ENCODE measurements at regions not wholly inside any gene's neighbourhood (a gene's known extent, or its start where the extent isn't known, plus 50 kb on each side); places are given as distances from the start of the nearest gene placed in this dataset.
A peak's percentile ranks its signal among the peaks of the same experiment; 100 is the strongest.

- no peak overlapping the region for H3K4me3 Mint-ChIP-seq
- no peaks in the 10 kb centered on the region for H3K9me3 Mint-ChIP-seq
- no peaks in the 10 kb centered on the region for H3K36me3 Mint-ChIP-seq
- ATAC-seq: no peak
- H3K4me1 Mint-ChIP-seq: no peaks in the 10 kb centered on the region
- peaks cover 5% of the 10 kb centered on the region for H3K27me3 Mint-ChIP-seq
- no peak overlapping the region for H3K27ac Mint-ChIP-seq
These were observed 304.2 kb downstream of the CYP26B1 start for GRCh38 chr2:71843391-71843850.

- H3K36me3 Mint-ChIP-seq: no peaks in the 10 kb centered on the region
These were observed 304.9 kb downstream of the CYP26B1 start for GRCh38 chr2:71842744-71843143.

GRCh38 chr2:71839826-71840225 lies 307.8 kb downstream of the CYP26B1 start:
- no peaks in the 10 kb centered on the region for H3K36me3 Mint-ChIP-seq
- H3K4me1 Mint-ChIP-seq: no peaks in the 10 kb centered on the region
- H3K9me3 Mint-ChIP-seq: no peaks in the 10 kb centered on the region
- H3K4me3 Mint-ChIP-seq: no peak overlapping the region
- no peaks in the 10 kb centered on the region for H3K27me3 Mint-ChIP-seq
- no peak overlapping the region for H3K27ac Mint-ChIP-seq
- ATAC-seq: no peak

More at GRCh38 chr2:71842744-71843143, 304.9 kb downstream of the CYP26B1 start:
- no peaks in the 10 kb centered on the region for H3K9me3 Mint-ChIP-seq
- H3K4me1 Mint-ChIP-seq: no peaks in the 10 kb centered on the region
- H3K27me3 Mint-ChIP-seq: no peaks in the 10 kb centered on the region
- ATAC-seq: peak; percentile 42
- no peak overlapping the region for H3K4me3 Mint-ChIP-seq
- H3K27ac Mint-ChIP-seq: no peak overlapping the region

GRCh38 chr2:71834796-71835195 lies 312.9 kb downstream of the CYP26B1 start:
- no peaks in the 10 kb centered on the region for H3K36me3 Mint-ChIP-seq
- no peaks in the 10 kb centered on the region for H3K4me1 Mint-ChIP-seq
- H3K9me3 Mint-ChIP-seq: no peaks in the 10 kb centered on the region
- H3K4me3 Mint-ChIP-seq: no peak overlapping the region
- no peak for ATAC-seq
- no peak overlapping the region for H3K27ac Mint-ChIP-seq
- H3K27me3 Mint-ChIP-seq: peaks cover 9% of the 10 kb centered on the region

- no peak for ATAC-seq
- no peaks in the 10 kb centered on the region for H3K4me1 Mint-ChIP-seq
- no peaks in the 10 kb centered on the region for H3K9me3 Mint-ChIP-seq
- peaks cover 9% of the 10 kb centered on the region for H3K27me3 Mint-ChIP-seq
- no peak overlapping the region for H3K4me3 Mint-ChIP-seq
- no peak overlapping the region for H3K27ac Mint-ChIP-seq
- no peaks in the 10 kb centered on the region for H3K36me3 Mint-ChIP-seq
These were observed 313.7 kb downstream of the CYP26B1 start for GRCh38 chr2:71833855-71834560.

GRCh38 chr2:71833272-71833671 lies 314.4 kb downstream of the CYP26B1 start:
- no peaks in the 10 kb centered on the region for H3K9me3 Mint-ChIP-seq
- H3K4me1 Mint-ChIP-seq: no peaks in the 10 kb centered on the region
- H3K27ac Mint-ChIP-seq: no peak overlapping the region
- H3K27me3 Mint-ChIP-seq: peaks cover 9% of the 10 kb centered on the region
- no peaks in the 10 kb centered on the region for H3K36me3 Mint-ChIP-seq
- ATAC-seq: no peak
- H3K4me3 Mint-ChIP-seq: no peak overlapping the region

GRCh38 chr2:71832844-71833243 lies 314.8 kb downstream of the CYP26B1 start:
- Mint-ChIP-seq H3K4me3 (no peak overlapping the region), H3K4me1 (no peaks in the 10 kb centered on the region), H3K9me3 (no peaks in the 10 kb centered on the region), H3K27me3 (peaks cover 9% of the 10 kb centered on the region), H3K27ac (no peak overlapping the region), H3K36me3 (no peaks in the 10 kb centered on the region)
- no peak for ATAC-seq

- H3K4me1 Mint-ChIP-seq: no peaks in the 10 kb centered on the region
These were observed 315.3 kb downstream of the CYP26B1 start for GRCh38 chr2:71832388-71832787.

GRCh38 chr2:71831193-71831577 lies 316.5 kb downstream of the CYP26B1 start:
- Mint-ChIP-seq H3K4me1 (no peaks in the 10 kb centered on the region), H3K27me3 (peaks cover 9% of the 10 kb centered on the region), H3K4me3 (no peak overlapping the region), H3K9me3 (no peaks in the 10 kb centered on the region), H3K36me3 (no peaks in the 10 kb centered on the region), H3K27ac (no peak overlapping the region)
- peak; percentile 17 for ATAC-seq

More at GRCh38 chr2:71832388-71832787, 315.3 kb downstream of the CYP26B1 start:
- H3K27ac Mint-ChIP-seq: no peak overlapping the region
- peaks cover 9% of the 10 kb centered on the region for H3K27me3 Mint-ChIP-seq
- H3K36me3 Mint-ChIP-seq: no peaks in the 10 kb centered on the region
- no peak for ATAC-seq
- H3K9me3 Mint-ChIP-seq: no peaks in the 10 kb centered on the region
- H3K4me3 Mint-ChIP-seq: no peak overlapping the region

GRCh38 chr2:71830497-71831192 lies 317.0 kb downstream of the CYP26B1 start:
- no peak overlapping the region for H3K27ac Mint-ChIP-seq
- no peaks in the 10 kb centered on the region for H3K36me3 Mint-ChIP-seq
- H3K9me3 Mint-ChIP-seq: no peaks in the 10 kb centered on the region
- H3K4me1 Mint-ChIP-seq: no peaks in the 10 kb centered on the region
- no peak overlapping the region for H3K4me3 Mint-ChIP-seq
- no peak for ATAC-seq
- H3K27me3 Mint-ChIP-seq: peaks cover 9% of the 10 kb centered on the region

GRCh38 chr2:71829008-71829407 lies 318.7 kb downstream of the CYP26B1 start:
- Mint-ChIP-seq H3K4me1 (no peaks in the 10 kb centered on the region), H3K27ac (no peak overlapping the region), H3K9me3 (peaks cover 3% of the 10 kb centered on the region), H3K36me3 (no peaks in the 10 kb centered on the region), H3K4me3 (no peak overlapping the region), H3K27me3 (peaks cover 9% of the 10 kb centered on the region)
- no peak for ATAC-seq

- no peak overlapping the region for H3K27ac Mint-ChIP-seq
- no peaks in the 10 kb centered on the region for H3K4me1 Mint-ChIP-seq
- H3K36me3 Mint-ChIP-seq: no peaks in the 10 kb centered on the region
- peaks cover 3% of the 10 kb centered on the region for H3K9me3 Mint-ChIP-seq
- no peak for ATAC-seq
- peaks cover 9% of the 10 kb centered on the region for H3K27me3 Mint-ChIP-seq
- H3K4me3 Mint-ChIP-seq: no peak overlapping the region
These were observed 319.7 kb downstream of the CYP26B1 start for GRCh38 chr2:71827973-71828372.

GRCh38 chr2:71827524-71827901 lies 320.1 kb downstream of the CYP26B1 start:
- no peak for ATAC-seq
- no peak overlapping the region for H3K4me3 Mint-ChIP-seq
- H3K36me3 Mint-ChIP-seq: no peaks in the 10 kb centered on the region
- H3K4me1 Mint-ChIP-seq: no peaks in the 10 kb centered on the region
- peaks cover 3% of the 10 kb centered on the region for H3K9me3 Mint-ChIP-seq
- peaks cover 9% of the 10 kb centered on the region for H3K27me3 Mint-ChIP-seq
- no peak overlapping the region for H3K27ac Mint-ChIP-seq

- no peak overlapping the region for H3K4me3 Mint-ChIP-seq
- H3K9me3 Mint-ChIP-seq: peaks cover 3% of the 10 kb centered on the region
- no peak overlapping the region for H3K27ac Mint-ChIP-seq
- H3K27me3 Mint-ChIP-seq: peaks cover 9% of the 10 kb centered on the region
- no peaks in the 10 kb centered on the region for H3K36me3 Mint-ChIP-seq
- ATAC-seq: no peak
- no peaks in the 10 kb centered on the region for H3K4me1 Mint-ChIP-seq
These were observed 320.7 kb downstream of the CYP26B1 start for GRCh38 chr2:71826826-71827523.

GRCh38 chr2:71826299-71826698 lies 321.4 kb downstream of the CYP26B1 start:
- Mint-ChIP-seq H3K4me3 (no peak overlapping the region), H3K9me3 (peaks cover 3% of the 10 kb centered on the region), H3K27ac (no peak overlapping the region), H3K27me3 (peaks cover 9% of the 10 kb centered on the region), H3K4me1 (no peaks in the 10 kb centered on the region), H3K36me3 (no peaks in the 10 kb centered on the region)
- no peak for ATAC-seq

Data from stimulated activated memory B cell treated with anti-CD40 and anti-IgM and Interleukin-4, amounts not matched to agents 10 μg/mL and 1 μg/mL and 100 μg/mL, for 72 hours (primary cell).